Astrocyte of the cerebellum (primary cell): ENCODE measurements at regions not wholly inside any gene's neighbourhood (a gene's known extent, or its start where the extent isn't known, plus 50 kb on each side); places are given as distances from the start of the nearest gene placed in this dataset.
"Not testable (repeated sequence)": the region's sequence is repeated elsewhere in the genome, so short reads cannot be mapped to it uniquely, and the experiment has no call there.

Experiments
- DNase-seq: peaks from one replicate; pipeline ENCODE4 v3.0.0-alpha.2; 2011; ENCODE audit warnings: low read depth
- H3K4me3 ChIP-seq: 2 replicates; pipeline ENCODE4 v1.5.1; 2011; ENCODE audit warnings: mild to moderate bottlenecking, low read depth, low read length, moderate library complexity
- CTCF ChIP-seq: IDR thresholded peaks from 2 replicates; pipeline ENCODE4 v1.5.1; 2012; ENCODE audit warnings: low read length, low read depth, moderate library complexity, mild to moderate bottlenecking; ENCODE audit errors: missing control alignments
- in situ Hi-C: cut with HindIII; loops from 2 replicates; pipeline ENCODE4 v1.10.0; 2017; ENCODE audit warnings: low sequenced_read_pairs

GRCh38 chr2:209141818-209142217, 282.0 kb upstream of the MAP2 start:
- no peak for DNase-seq
- no peak for TF ChIP-seq CTCF
- in situ Hi-C loops, result no loop called here
- no peak overlapping the region for H3K4me3 ChIP-seq

DNA sequence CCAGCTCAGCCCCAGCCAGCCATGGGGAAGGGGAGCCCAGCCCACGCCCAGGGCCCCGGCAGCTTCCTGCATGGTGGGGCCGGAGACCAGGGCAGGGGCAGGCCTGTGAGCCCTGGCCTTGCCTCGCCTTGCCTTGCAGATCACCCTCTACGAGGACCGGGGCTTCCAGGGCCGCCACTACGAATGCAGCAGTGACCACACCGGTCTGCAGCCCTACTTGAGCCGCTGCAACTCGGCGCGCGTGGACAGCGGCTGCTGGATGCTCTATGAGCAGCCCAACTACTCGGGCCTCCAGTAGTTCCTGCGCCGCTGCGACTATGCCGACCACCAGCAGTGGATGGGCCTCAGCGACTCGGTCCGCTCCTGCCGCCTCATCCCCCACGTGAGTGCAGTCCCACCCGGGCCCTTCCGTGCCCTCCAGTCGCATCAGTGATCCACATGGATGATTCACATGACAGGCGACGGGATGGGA, 278.6 kb upstream of the MAP2 start:
- H3K4me3 ChIP-seq, in situ Hi-C loops, DNase-seq: not testable (repeated sequence)

GRCh38 chr2:209145941-209146681, 277.7 kb upstream of the MAP2 start:
- DNase-seq, result no peak
- no peak overlapping the region for H3K4me3 ChIP-seq
- TF ChIP-seq CTCF, result no peak
- in situ Hi-C loops, result no loop called here

DNA sequence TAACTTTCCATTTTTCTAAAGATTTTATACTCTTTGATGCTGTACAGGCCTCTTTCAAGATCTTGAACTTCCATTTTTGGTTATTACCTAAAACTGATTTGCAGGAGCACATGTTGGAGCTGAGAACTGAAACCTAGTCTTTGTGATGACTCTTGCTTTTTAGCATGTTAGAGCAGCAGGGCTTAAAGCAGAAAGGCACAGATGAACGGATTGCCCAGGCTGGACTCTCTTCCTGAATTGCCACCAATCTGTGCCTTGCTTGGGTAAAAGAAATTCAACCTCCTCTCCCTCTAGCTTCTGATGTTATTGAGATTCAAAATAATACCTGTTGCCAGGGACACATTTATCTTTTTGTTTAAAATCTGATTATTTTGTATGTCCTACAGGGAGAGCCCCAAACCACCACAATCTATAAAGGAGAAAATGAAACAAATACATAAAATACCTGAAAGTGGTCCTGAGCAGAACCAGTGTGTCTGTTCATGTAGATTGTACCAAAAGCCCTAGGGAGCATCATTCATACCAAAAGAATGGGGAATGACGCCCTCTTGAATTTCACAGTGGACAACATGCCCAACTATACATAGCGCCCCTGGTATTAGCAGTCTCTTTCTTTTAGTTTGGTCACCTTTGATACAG, 277.0 kb upstream of the MAP2 start:
- no peak overlapping the region for H3K4me3 ChIP-seq
- TF ChIP-seq CTCF, result no peak
- in situ Hi-C loops, result no loop called here
- DNase-seq, result no peak

DNA sequence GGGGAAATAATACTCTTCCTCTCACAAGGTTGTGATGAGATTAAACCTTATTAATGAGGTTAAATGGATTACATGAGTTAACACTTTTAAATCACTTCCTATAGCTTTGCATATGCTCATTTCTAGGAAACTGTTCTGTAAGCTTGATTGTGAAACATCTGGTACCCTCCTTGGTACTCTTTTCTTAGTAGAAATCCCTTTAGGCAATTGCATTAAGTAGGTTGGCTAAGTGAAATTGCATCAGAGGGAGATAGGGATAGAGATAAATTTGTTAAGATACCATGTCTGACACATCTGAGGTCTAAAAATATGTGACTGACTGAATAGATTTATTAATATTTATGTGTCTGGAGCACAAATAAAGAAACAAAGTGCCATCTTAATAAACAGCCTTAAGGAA, 275.9 kb upstream of the MAP2 start:
- in situ Hi-C loops, result no loop called here
- TF ChIP-seq CTCF, result no peak
- no peak overlapping the region for H3K4me3 ChIP-seq
- DNase-seq, result no peak

GRCh38 chr2:209160800-209161588, 262.9 kb upstream of the MAP2 start:
- no peak overlapping the region for H3K4me3 ChIP-seq
- TF ChIP-seq CTCF, result no peak
- DNase-seq, result no peak
- in situ Hi-C loops, result no loop called here
